ENCODE measurements at regions not wholly inside any gene's neighbourhood (a gene's known extent, or its start where the extent isn't known, plus 50 kb on each side); places are given as distances from the start of the nearest gene placed in this dataset.

DNA sequence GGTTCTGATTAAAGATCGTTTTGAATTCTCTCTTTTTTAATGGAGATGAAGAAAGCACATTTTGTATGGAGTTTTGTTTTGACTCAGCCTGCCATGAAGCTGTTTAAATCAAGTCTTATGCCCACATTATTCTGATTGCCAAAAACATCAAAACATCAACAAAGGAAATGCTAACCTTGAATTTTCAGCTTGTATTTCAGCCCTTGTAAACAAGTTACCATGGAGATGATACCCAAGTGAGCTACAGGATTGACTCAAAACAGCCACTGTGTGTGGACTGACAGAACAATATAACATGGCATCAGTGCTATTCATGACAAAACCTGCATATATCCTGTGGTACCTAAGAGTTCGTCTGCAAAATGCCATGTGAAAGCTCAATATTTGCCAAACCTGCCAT is 1581.0 kb downstream of the MAT2B start:
- no peaks in the 10 kb centered on the region for H3K4me1 ChIP-seq (ENCODE audit: control insufficient read depth in 2 of 2, insufficient read depth in 2 of 2, low read length in 2 of 2)
- no peaks in the 10 kb centered on the region for H3K9me3 Mint-ChIP-seq (ENCODE audit: insufficient read depth)
- no peaks in the 10 kb centered on the region for H3K27me3 Mint-ChIP-seq
- no peak for TF ChIP-seq EZH2 (IDR thresholded peaks at IDR 0.05; ENCODE audit: borderline replicate concordance, insufficient read depth, low read depth, low read length, poor library complexity, severe bottlenecking)
- TF ChIP-seq, protein P1, sequence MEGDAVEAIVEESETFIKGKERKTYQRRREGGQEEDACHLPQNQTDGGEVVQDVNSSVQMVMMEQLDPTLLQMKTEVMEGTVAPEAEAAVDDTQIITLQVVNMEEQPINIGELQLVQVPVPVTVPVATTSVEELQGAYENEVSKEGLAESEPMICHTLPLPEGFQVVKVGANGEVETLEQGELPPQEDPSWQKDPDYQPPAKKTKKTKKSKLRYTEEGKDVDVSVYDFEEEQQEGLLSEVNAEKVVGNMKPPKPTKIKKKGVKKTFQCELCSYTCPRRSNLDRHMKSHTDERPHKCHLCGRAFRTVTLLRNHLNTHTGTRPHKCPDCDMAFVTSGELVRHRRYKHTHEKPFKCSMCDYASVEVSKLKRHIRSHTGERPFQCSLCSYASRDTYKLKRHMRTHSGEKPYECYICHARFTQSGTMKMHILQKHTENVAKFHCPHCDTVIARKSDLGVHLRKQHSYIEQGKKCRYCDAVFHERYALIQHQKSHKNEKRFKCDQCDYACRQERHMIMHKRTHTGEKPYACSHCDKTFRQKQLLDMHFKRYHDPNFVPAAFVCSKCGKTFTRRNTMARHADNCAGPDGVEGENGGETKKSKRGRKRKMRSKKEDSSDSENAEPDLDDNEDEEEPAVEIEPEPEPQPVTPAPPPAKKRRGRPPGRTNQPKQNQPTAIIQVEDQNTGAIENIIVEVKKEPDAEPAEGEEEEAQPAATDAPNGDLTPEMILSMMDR (IDR thresholded peaks at IDR 0.05): no peak
- H3K4me3 ChIP-seq (ENCODE audit: control extremely low read depth in 1 of 5, extremely low read depth in 1 of 5, insufficient read depth in 1 of 5, low read depth in 2 of 5, low read length in 4 of 5): no peak overlapping the region
- H3K79me2 ChIP-seq (ENCODE audit: control insufficient read depth, insufficient read depth, low read length): no peaks in the 10 kb centered on the region
- H3K27me3 ChIP-seq (replicated peaks in 1 of 4; ENCODE audit: control extremely low read depth in 1 of 4, control insufficient read depth in 3 of 4, insufficient read depth in 4 of 4, low read length in 3 of 4): no peaks in the 10 kb centered on the region
- WGBS (ENCODE audit: insufficient coverage): 88% methylated on average over 1 of the region's 2 CpGs
- H3K27ac ChIP-seq (ENCODE audit: low read length in 2 of 2): no peak overlapping the region
- H3K4me2 ChIP-seq (replicated peaks; ENCODE audit: low read depth, low read length, poor library complexity, severe bottlenecking): no peak overlapping the region
- H3K9ac ChIP-seq (ENCODE audit: low read length): no peak overlapping the region
- H2AFZ ChIP-seq (ENCODE audit: insufficient read depth, low read depth, low read length, poor library complexity, severe bottlenecking): no peak overlapping the region
- CTCF ChIA-PET: no interaction called here
- H4K20me1 ChIP-seq (ENCODE audit: control insufficient read depth, insufficient read depth, low read length, poor library complexity, severe bottlenecking): no peaks in the 10 kb centered on the region
- no peak overlapping the region for H3K4me3 Mint-ChIP-seq
- no peaks in the 10 kb centered on the region for H3K4me1 Mint-ChIP-seq
- POLR2A ChIA-PET: no interaction called here
- H3K27ac Mint-ChIP-seq: no peak overlapping the region
- DNase-seq (no peak), ATAC-seq (ENCODE audit: low read depth) (no peak)
- H3K36me3 ChIP-seq (replicated peaks in 1 of 2; ENCODE audit: control extremely low read depth in 1 of 2, control insufficient read depth in 1 of 2, extremely low read depth in 1 of 2, insufficient read depth in 2 of 2, low read length in 1 of 2): no peaks in the 10 kb centered on the region
- H3K9me3 ChIP-seq (ENCODE audit: control extremely low read depth in 1 of 3, control insufficient read depth in 2 of 3, insufficient read depth in 1 of 3, low read length in 2 of 3): no peaks in the 10 kb centered on the region
- intact Hi-C loops (cut with micrococcal nuclease): no loop called here

DNA sequence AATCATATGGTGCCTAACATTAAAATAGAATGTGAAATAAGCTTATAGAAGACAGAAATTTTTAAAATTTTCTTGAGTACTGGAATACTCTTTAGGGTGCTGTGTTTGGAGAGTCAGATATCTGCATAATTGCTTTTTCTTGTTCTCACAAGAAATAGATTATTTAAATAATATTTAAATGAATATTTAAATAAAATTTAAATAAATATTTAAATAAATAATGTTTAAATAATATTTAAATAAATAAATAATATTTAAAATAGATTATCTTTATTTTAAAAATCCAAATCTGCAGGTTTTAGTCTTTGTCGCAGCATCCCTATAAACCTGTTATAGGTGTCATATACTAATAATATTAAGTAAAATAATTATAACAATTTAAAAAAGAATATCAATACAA is 1589.4 kb downstream of the MAT2B start:
- Histone ChIP-seq H3K4me3 (ENCODE audit: control extremely low read depth in 1 of 5, extremely low read depth in 1 of 5, insufficient read depth in 1 of 5, low read depth in 2 of 5, low read length in 4 of 5) (no peak overlapping the region), H4K20me1 (ENCODE audit: control insufficient read depth, insufficient read depth, low read length, poor library complexity, severe bottlenecking) (no peaks in the 10 kb centered on the region), H3K9ac (ENCODE audit: low read length) (no peak overlapping the region), H3K9me3 (ENCODE audit: control extremely low read depth in 1 of 3, control insufficient read depth in 2 of 3, insufficient read depth in 1 of 3, low read length in 2 of 3) (peaks cover 0 to 10% (median 3%) of the 10 kb centered on the region in 3 donors), H3K4me1 (ENCODE audit: control insufficient read depth in 2 of 2, insufficient read depth in 2 of 2, low read length in 2 of 2) (no peaks in the 10 kb centered on the region), H3K27ac (ENCODE audit: low read length in 2 of 2) (no peak overlapping the region), H2AFZ (ENCODE audit: insufficient read depth, low read depth, low read length, poor library complexity, severe bottlenecking) (no peak overlapping the region), H3K27me3 (replicated peaks in 1 of 4; ENCODE audit: control extremely low read depth in 1 of 4, control insufficient read depth in 3 of 4, insufficient read depth in 4 of 4, low read length in 3 of 4) (no peaks in the 10 kb centered on the region), H3K4me2 (replicated peaks; ENCODE audit: low read depth, low read length, poor library complexity, severe bottlenecking) (no peak overlapping the region), H3K79me2 (ENCODE audit: control insufficient read depth, insufficient read depth, low read length) (no peaks in the 10 kb centered on the region), H3K36me3 (replicated peaks in 1 of 2; ENCODE audit: control extremely low read depth in 1 of 2, control insufficient read depth in 1 of 2, extremely low read depth in 1 of 2, insufficient read depth in 2 of 2, low read length in 1 of 2) (no peaks in the 10 kb centered on the region)
- H3K4me1 Mint-ChIP-seq: no peaks in the 10 kb centered on the region
- no peak overlapping the region for H3K27ac Mint-ChIP-seq
- H3K27me3 Mint-ChIP-seq: no peaks in the 10 kb centered on the region
- ChIA-PET CTCF (no interaction called here), POLR2A (no interaction called here)
- DNase-seq (no peak), ATAC-seq (ENCODE audit: low read depth) (no peak)
- TF ChIP-seq, protein P1 (IDR thresholded peaks at IDR 0.05): no peak
- no peak for TF ChIP-seq EZH2 (IDR thresholded peaks at IDR 0.05; ENCODE audit: borderline replicate concordance, insufficient read depth, low read depth, low read length, poor library complexity, severe bottlenecking)
- no peaks in the 10 kb centered on the region for H3K9me3 Mint-ChIP-seq (ENCODE audit: insufficient read depth)
- H3K4me3 Mint-ChIP-seq: no peak overlapping the region
- intact Hi-C loops (cut with micrococcal nuclease): no loop called here
- no CpG with 5 or more reads among the region's 1 CpG for WGBS (ENCODE audit: insufficient coverage)
